Prostate gland (tissue), 2 donors: ENCODE measurements at regions not wholly inside any gene's neighbourhood (a gene's known extent, or its start where the extent isn't known, plus 50 kb on each side); places are given as distances from the start of the nearest gene placed in this dataset.

Experiments used
- DNase-seq: peaks from one replicate; pipeline ENCODE4 v3.0.0-alpha.2; 2019; ENCODE audit warnings: low spot score
- H3K27ac ChIP-seq, 2 donors: fragments of 200-600 bp; sonication (generic); 2 replicates each; pipeline ENCODE4 v1.5.1; 2017 to 2019
- H3K27me3 ChIP-seq: fragments of 200-600 bp; sonication (generic); replicated peaks from 2 replicates; pipeline ENCODE4 v1.5.1; 2019; ENCODE audit not compliant: insufficient read depth
- H3K36me3 ChIP-seq, 2 donors: fragments of 200-600 bp; sonication (generic); 1 replicate in 1 of 2; 2 replicates in 1 of 2; pipeline versions ENCODE4 v1.5.1 to v1.8.1; 2017 to 2019
- H3K4me1 ChIP-seq: fragments of 200-600 bp; sonication (generic); replicated peaks from 2 replicates; pipeline ENCODE4 v1.5.1; 2019
- H3K4me3 ChIP-seq, 2 donors: fragments of 200-600 bp; sonication (generic); 2 replicates each; pipeline ENCODE4 v1.5.1; 2017 to 2019
- H3K9me3 ChIP-seq: fragments of 200-600 bp; sonication (generic); 2 replicates; pipeline ENCODE4 v1.5.1; 2017
- POLR2A ChIP-seq: fragments of 450-650 bp; IDR thresholded peaks from one replicate; pipeline ENCODE4 v1.6.1; 2016; ENCODE audit warnings: antibody characterized with exemption, mild to moderate bottlenecking
- POLR2AphosphoS5 ChIP-seq: sonication (generic); formaldehyde crosslinking; IDR thresholded peaks from one replicate; pipeline ENCODE4 v1.6.1; 2017; ENCODE audit warnings: antibody characterized with exemption
- WGBS: methylation state at CpG from one replicate; pipeline ENCODE4 v1.1.5; 2018; 5-methylcytosine and 5-hydroxymethylcytosine counted together
- intact Hi-C: fragments of 100-400 bp; cut with DNase I; formaldehyde crosslinking; loops from one replicate; pipeline ENCODE4 v1.14.2; 2022
- TF ChIP-seq, protein P1 (sequence below), 4 experiments: fragments of 200-600 bp in 2 of 4; fragments of 450-650 bp in 2 of 4; sonication (generic) in 2 of 4; IDR thresholded peaks; 1 replicate in 3 of 4; 2 replicates in 1 of 4; pipeline ENCODE4 v1.5.1; 2016 to 2019; ENCODE audit warnings: antibody characterized with exemption in 4 of 4, mild to moderate bottlenecking in 2 of 4, moderate library complexity in 2 of 4

DNA sequence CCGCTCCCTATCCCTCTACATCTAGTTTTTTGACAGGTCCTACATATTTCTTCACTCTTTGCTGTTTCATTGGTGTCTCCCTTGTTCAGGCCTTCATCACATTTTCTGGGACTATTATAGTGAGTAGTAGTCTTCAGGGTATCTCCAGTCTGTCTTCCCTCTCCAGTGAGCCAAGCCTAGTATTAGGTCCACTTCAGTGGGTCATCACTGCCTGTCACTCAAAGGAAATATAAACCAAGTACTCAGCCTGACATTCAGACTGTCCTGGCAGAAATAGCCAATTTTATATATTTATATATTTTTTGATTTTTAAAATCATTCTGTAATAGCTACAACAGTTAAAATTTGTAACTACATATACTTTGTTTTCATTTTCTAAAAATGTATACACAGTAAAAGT, 137.8 kb downstream of the CYB561 start:
- Histone ChIP-seq H3K4me3 (no peak overlapping the region), H3K27me3 (no peaks in the 10 kb centered on the region), H3K27ac (no peak overlapping the region), H3K9me3 (no peaks in the 10 kb centered on the region), H3K36me3 (no peaks in the 10 kb centered on the region), H3K4me1 (no peaks in the 10 kb centered on the region)
- intact Hi-C loops, result no loop called here
- no peak for DNase-seq
- TF ChIP-seq POLR2AphosphoS5 (no peak), POLR2A (no peak)
- TF ChIP-seq, protein P1, sequence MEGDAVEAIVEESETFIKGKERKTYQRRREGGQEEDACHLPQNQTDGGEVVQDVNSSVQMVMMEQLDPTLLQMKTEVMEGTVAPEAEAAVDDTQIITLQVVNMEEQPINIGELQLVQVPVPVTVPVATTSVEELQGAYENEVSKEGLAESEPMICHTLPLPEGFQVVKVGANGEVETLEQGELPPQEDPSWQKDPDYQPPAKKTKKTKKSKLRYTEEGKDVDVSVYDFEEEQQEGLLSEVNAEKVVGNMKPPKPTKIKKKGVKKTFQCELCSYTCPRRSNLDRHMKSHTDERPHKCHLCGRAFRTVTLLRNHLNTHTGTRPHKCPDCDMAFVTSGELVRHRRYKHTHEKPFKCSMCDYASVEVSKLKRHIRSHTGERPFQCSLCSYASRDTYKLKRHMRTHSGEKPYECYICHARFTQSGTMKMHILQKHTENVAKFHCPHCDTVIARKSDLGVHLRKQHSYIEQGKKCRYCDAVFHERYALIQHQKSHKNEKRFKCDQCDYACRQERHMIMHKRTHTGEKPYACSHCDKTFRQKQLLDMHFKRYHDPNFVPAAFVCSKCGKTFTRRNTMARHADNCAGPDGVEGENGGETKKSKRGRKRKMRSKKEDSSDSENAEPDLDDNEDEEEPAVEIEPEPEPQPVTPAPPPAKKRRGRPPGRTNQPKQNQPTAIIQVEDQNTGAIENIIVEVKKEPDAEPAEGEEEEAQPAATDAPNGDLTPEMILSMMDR (IDR thresholded peaks at IDR 0.05), result no peak
- 86% methylated on average over 1 of the region's 1 CpG for WGBS

DNA sequence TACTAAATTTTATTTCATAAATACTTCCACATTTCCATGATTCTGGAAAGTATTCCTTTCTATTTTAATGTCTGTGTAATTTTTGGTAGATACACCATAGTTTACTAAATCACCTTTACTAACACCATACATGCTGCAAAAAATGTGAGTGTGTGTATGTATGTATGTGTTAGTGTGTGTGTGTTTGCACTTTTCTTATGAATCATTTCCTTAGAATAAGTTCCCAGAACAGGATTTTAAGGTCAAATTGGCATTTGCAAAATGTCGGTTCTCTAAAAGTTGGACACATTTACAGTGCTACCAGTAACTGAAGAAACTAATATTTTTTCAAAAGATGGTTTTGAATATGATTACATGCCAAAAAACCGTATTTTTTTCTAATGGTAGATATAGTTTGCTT, 137.1 kb downstream of the CYB561 start:
- no peak overlapping the region for H3K4me3 ChIP-seq

DNA sequence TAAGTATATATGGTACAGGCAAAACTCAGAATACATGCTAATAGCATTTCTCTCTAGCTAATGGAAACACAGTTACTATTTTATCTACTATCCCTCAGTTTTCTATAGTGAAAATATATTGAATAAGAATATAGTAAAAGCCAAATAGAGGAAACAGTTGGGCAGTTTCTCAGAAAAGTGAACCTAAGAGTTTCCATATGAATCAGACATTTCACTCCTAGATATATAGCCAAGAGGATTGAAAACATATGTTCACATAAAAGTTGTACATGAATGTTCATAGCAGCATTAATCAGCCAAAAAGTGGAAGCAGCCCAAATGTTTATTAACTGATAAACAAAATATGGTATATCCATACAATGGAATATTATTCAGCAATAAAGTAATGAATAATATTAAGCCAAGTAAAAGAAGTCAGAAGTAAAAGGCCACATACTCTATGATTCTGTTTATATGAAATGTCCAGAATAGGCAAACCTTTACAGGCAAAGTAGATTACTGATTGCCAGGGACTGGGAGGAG, 134.6 kb downstream of the CYB561 start:
- Histone ChIP-seq H3K4me3 (no peak overlapping the region), H3K4me1 (no peaks in the 10 kb centered on the region), H3K27me3 (no peaks in the 10 kb centered on the region), H3K36me3 (no peaks in the 10 kb centered on the region), H3K27ac (no peak overlapping the region), H3K9me3 (no peaks in the 10 kb centered on the region)
- DNase-seq, result no peak
- TF ChIP-seq POLR2AphosphoS5, result no peak
- TF ChIP-seq, protein P1 (IDR thresholded peaks at IDR 0.05), result no peak
- TF ChIP-seq POLR2A, result no peak
- intact Hi-C loops, result no loop called here

More for the DNA sequence above, 137.1 kb downstream of the CYB561 start:
- no peak for TF ChIP-seq POLR2A
- no peak for TF ChIP-seq POLR2AphosphoS5
- TF ChIP-seq, protein P1 (IDR thresholded peaks at IDR 0.05), result no peak
- 63% methylated on average over 2 of the region's 2 CpGs for WGBS
- no peak overlapping the region for H3K27ac ChIP-seq
- no peaks in the 10 kb centered on the region for H3K27me3 ChIP-seq
- intact Hi-C loops, result no loop called here
- no peaks in the 10 kb centered on the region for H3K36me3 ChIP-seq
- no peaks in the 10 kb centered on the region for H3K9me3 ChIP-seq
- H3K4me1 ChIP-seq, result no peaks in the 10 kb centered on the region
- no peak for DNase-seq

DNA sequence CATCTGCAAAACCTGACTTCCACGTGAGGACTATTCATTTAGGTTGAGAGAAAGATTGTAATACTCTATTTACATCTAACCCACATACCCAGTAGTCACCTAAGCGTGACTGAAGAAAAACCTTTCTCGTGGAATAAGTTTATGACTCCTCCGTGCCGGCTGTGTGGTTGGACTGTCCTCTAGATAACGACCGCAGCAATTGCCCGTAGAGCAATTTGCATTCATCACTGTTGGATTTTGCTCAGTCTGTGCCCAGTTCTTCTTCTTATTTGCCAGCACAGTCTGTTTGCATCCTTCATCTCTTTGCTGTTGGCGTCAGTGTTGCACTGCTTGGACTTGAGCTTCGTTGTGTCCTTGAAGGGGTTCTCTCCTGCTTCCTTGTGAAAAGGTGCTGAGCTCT, 131.3 kb downstream of the CYB561 start:
- no peaks in the 10 kb centered on the region for H3K9me3 ChIP-seq
- intact Hi-C loops, result no loop called here
- WGBS, result 79% methylated on average over 10 of the region's 10 CpGs
- DNase-seq, result no peak
- H3K27ac ChIP-seq, result no peak overlapping the region
- no peak overlapping the region for H3K4me3 ChIP-seq
- no peaks in the 10 kb centered on the region for H3K36me3 ChIP-seq
- no peak for TF ChIP-seq POLR2A
- no peak for TF ChIP-seq POLR2AphosphoS5
- TF ChIP-seq, protein P1 (IDR thresholded peaks at IDR 0.05), result no peak
- H3K27me3 ChIP-seq, result no peaks in the 10 kb centered on the region
- no peaks in the 10 kb centered on the region for H3K4me1 ChIP-seq

DNA sequence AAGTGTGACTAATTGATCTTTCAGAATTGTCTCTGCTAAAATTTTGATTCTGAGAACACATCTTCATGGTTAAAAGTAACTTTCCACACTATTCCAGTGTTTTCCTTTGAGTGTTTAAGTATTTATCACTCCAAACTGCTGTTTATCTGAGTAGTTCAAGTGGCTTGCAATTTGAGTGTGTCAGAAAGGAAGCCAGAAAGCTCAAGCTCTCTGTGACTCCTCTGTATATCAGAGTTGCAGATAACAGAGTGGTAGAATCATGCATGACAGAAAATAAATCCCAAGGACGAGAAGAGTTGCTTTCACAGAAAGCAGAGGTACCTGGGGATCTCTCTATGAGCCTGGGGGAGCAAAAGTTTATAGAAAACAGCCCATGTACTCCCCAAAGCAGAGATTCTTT, 130.0 kb downstream of the CYB561 start:
- H3K27ac ChIP-seq, result no peak overlapping the region
- TF ChIP-seq, protein P1 (IDR thresholded peaks at IDR 0.05), result no peak
- TF ChIP-seq POLR2A (no peak), POLR2AphosphoS5 (no peak)
- no peaks in the 10 kb centered on the region for H3K9me3 ChIP-seq
- no peak for DNase-seq
- no peaks in the 10 kb centered on the region for H3K4me1 ChIP-seq
- no peaks in the 10 kb centered on the region for H3K27me3 ChIP-seq
- intact Hi-C loops, result no loop called here
- H3K4me3 ChIP-seq, result no peak overlapping the region
- 71% methylated on average over 1 of the region's 1 CpG for WGBS
- H3K36me3 ChIP-seq, result no peaks in the 10 kb centered on the region
